VCaP (cell line): ENCODE measurements at regions not wholly inside any gene's neighbourhood (a gene's known extent, or its start where the extent isn't known, plus 50 kb on each side); places are given as distances from the start of the nearest gene placed in this dataset.

Experiments used
- H3K27ac ChIP-seq: fragments of 450-650 bp; 2 replicates; pipeline ENCODE4 v1.5.1; 2017
- TF ChIP-seq, protein P1 (sequence below): fragments of 450-650 bp; conservative IDR thresholded peaks from 2 replicates; pipeline ENCODE4 v1.5.1; 2017; ENCODE audit warnings: mild to moderate bottlenecking, moderate library complexity

DNA sequence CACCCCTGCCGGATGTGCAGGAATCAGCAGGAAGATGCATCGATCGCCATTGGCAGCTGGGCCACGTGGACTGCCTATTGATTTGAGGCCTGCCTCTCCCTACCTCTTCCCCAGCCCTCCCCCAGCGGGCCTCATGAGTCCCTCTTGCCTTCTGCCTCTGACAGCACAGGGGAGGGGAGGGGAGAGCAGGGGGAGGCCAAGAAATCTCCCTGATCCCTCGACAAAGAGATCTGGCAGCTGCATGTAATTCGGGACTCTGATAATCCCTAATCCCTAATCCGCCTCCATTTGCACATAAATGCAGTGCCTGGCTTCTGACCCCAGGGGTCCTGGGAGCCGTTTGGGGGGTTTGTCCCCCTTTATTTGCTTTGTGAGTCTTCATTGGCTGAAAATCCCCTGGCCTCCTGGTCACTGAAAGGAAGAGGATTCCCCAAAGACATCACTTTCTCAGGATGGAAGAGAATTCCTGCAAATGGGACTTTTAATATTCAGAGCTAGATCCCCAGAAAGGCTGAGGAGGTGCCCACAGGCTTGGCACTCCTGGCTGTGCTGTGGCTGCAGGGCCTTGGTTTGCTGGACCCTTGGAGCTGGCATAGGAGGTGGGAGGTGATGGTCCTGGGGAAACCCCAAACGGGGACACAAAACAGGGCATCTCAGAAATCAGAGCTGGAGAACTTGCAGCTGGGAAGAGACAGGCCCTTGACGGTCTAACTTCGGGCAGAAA lies 239.4 kb upstream of the POU3F1 start:
- H3K27ac ChIP-seq: no peak overlapping the region

DNA sequence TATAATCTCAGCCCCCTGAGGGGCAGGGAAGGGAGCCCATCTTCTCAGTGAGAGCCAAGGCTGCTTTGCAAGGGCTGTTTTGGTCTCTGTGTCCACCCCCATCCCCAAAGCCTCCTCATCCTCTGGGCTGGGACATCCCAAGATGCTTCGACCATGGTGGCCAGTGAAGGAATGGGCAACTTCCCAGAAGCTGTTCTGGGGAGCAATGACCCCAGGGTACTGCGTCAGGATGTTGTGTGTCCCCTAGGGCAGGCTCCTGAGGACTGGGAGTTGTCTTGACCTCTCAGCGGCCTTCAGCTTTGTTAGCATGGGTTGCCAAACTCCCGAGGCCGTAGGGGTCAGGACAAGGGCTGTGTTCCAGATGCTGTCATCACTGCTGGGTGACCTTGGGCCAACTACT lies 238.4 kb upstream of the POU3F1 start:
- TF ChIP-seq, protein P1, sequence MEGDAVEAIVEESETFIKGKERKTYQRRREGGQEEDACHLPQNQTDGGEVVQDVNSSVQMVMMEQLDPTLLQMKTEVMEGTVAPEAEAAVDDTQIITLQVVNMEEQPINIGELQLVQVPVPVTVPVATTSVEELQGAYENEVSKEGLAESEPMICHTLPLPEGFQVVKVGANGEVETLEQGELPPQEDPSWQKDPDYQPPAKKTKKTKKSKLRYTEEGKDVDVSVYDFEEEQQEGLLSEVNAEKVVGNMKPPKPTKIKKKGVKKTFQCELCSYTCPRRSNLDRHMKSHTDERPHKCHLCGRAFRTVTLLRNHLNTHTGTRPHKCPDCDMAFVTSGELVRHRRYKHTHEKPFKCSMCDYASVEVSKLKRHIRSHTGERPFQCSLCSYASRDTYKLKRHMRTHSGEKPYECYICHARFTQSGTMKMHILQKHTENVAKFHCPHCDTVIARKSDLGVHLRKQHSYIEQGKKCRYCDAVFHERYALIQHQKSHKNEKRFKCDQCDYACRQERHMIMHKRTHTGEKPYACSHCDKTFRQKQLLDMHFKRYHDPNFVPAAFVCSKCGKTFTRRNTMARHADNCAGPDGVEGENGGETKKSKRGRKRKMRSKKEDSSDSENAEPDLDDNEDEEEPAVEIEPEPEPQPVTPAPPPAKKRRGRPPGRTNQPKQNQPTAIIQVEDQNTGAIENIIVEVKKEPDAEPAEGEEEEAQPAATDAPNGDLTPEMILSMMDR: no peak

More for the DNA sequence above, 239.4 kb upstream of the POU3F1 start:
- TF ChIP-seq, protein P1: no peak

DNA sequence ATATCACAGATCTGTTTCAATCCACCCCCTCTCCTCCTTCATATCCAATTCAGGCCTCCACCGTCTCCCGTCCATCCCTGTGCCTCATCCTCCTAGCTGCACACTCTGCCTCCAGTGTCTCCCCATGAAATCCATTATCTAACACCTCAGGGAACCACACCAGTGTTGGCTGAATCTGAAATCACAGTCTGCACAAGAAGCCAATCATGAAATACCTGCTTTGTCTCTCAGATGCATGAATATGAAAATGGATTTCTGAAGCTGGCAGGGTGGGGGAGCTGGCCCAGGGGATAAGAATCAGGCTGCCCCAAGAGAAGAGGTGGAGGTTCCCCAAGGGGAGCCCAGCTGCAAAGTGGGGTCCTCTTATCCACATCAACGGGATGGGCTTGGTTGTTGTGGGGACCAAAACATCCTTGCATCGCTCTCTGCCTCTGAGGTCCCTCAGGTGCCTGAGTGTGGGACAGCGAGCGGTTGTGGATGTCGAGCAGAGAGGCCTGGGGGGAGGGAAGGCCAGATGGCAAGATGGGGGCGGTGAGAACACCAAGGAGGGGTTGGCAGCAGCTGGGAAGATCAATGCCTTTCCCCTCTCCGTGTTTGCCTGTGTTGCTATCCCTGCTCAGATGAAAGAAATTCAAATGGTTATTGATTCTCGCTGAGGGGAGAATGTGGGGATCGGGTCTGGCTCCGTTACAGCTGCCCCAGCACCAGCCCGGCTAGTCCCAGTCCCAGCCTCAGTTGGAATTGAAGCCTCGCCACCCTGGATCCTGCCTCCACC lies 237.3 kb upstream of the POU3F1 start:
- H3K27ac ChIP-seq: no peak overlapping the region
- TF ChIP-seq, protein P1: no peak

More for the DNA sequence above, 238.4 kb upstream of the POU3F1 start:
- H3K27ac ChIP-seq: no peak overlapping the region

DNA sequence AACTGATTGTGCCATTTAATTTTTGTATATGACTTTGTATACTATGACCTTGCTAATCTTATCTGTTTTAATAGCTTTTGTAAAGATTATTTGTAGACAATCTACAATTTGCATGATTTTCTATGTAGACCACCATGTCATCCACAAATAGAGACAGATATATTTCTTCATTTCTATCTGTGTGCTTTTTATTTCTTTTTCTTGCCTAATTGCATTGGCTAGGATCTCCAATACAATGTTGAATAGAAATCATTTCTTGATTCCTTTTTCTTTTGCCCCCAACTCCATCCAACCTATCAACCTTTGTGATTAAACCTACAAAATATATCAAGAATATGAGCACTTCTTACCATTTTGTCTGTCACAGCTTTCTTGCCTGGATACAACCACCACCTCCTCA lies 232.6 kb upstream of the POU3F1 start:
- TF ChIP-seq, protein P1: no peak
- no peak overlapping the region for H3K27ac ChIP-seq

DNA sequence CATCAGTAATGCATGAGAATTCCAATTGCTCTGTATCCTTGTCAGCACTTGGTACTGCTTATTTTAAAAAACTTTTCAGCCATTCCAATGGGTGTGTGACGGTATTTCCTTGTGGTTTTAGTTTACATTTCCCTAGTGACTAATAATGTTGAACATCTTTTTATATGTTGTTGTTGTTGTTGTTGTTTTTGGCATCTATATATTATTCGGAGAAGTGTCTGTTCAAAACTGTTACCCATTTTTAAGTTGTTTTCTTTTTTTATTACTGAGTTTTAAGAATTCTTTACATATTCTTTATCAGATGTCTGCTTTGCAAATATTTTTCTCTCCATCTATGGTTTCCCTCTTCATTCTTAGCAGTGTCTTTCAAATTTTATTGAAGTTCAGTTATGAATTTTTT lies 231.1 kb upstream of the POU3F1 start:
- TF ChIP-seq, protein P1: no peak
- no peak overlapping the region for H3K27ac ChIP-seq

DNA sequence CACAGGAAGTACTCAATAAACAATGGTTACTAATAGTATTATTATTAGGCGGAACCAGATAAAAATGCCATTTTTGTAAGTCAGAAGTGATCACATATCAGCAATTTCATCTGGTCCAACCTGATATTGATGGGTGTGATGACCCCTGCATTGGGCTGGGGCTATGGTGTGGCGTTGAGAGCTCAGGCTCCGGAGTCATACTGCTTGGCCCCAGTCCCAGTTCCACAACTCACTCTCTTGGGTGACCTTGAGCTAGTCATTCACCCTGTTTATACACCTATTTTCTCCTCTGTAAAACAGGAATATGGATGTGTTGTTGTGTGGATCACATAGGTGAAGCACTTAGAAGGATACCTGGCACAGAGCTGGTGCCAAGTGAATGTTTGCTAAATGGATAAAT lies 229.4 kb upstream of the POU3F1 start:
- TF ChIP-seq, protein P1: no peak
- H3K27ac ChIP-seq: no peak overlapping the region

DNA sequence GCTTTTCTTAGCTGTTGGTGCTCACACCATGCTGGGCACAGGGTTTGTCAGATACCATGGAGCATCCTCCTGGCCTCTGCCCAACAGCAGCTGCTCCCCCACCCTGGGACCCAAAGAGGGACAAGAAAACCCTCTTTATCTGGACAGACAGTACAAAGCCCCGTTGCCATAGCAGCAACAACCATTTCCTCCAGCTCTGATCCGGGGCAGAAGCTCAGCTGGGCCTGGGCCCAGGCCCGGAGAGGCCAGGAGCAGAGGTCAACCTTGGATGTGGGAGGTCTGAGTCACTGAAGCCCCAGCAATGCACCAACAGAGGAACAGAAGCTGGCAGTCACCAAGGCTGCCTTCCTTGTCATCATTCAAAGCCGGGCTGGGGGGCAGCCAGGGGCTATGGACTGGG lies 228.4 kb upstream of the POU3F1 start:
- H3K27ac ChIP-seq: no peak overlapping the region
- TF ChIP-seq, protein P1: no peak
